ENCODE measurements at regions not wholly inside any gene's neighbourhood (a gene's known extent, or its start where the extent isn't known, plus 50 kb on each side); places are given as distances from the start of the nearest gene placed in this dataset.

DNA sequence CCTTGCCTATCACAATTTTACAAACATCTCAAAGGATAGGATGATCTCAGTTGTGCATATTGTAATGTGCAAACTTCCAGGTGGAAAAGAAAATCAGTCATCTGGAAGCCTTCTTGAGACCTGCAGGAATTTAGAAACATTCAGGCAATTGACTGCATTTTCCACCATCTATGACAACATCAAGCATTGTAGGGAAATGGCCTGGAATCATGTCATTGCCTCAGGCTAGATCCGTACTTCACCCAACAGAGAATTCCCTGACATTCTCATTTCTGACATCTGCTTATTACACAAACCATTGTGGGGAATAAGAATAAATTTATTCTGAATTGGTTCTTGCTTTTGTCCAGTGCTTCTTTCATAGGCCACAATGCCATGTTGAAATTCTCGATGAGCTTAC is 124.9 kb upstream of the NPVF start:
- TF ChIP-seq, protein P1, sequence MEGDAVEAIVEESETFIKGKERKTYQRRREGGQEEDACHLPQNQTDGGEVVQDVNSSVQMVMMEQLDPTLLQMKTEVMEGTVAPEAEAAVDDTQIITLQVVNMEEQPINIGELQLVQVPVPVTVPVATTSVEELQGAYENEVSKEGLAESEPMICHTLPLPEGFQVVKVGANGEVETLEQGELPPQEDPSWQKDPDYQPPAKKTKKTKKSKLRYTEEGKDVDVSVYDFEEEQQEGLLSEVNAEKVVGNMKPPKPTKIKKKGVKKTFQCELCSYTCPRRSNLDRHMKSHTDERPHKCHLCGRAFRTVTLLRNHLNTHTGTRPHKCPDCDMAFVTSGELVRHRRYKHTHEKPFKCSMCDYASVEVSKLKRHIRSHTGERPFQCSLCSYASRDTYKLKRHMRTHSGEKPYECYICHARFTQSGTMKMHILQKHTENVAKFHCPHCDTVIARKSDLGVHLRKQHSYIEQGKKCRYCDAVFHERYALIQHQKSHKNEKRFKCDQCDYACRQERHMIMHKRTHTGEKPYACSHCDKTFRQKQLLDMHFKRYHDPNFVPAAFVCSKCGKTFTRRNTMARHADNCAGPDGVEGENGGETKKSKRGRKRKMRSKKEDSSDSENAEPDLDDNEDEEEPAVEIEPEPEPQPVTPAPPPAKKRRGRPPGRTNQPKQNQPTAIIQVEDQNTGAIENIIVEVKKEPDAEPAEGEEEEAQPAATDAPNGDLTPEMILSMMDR (conservative IDR thresholded peaks at IDR 0.05; ENCODE audit: low read depth, low read length), result no peak
- TF ChIP-seq EZH2 (IDR thresholded peaks at IDR 0.05; ENCODE audit: low read length, unreplicated experiment) (no peak), EZH2phosphoT487 (IDR thresholded peaks at IDR 0.05; ENCODE audit: borderline replicate concordance, low read length) (no peak)

Data from PC-3 (cell line).